Keratinocyte (primary cell): ENCODE measurements at regions not wholly inside any gene's neighbourhood (a gene's known extent, or its start where the extent isn't known, plus 50 kb on each side); places are given as distances from the start of the nearest gene placed in this dataset.

Experiments
- DNase-seq: peaks from one replicate; pipeline ENCODE4 v3.0.0-alpha.2; 2011; ENCODE audit warnings: low read depth, missing footprints, low spot score
- FAIRE-seq: peaks from 2 replicates; lab custom pipeline; 2011; peaks lifted over from hg19 to GRCh38; lab: Jason Lieb, UNC
- H2AFZ ChIP-seq: 2 replicates; pipeline ENCODE4 v1.6.0; 2012; ENCODE audit warnings: low read length, control low read depth, inconsistent platforms; ENCODE audit not compliant: control insufficient read depth
- H3K27ac ChIP-seq: 2 replicates; pipeline ENCODE4 v1.5.1; 2011; ENCODE audit warnings: low read length; ENCODE audit not compliant: control insufficient read depth, insufficient read depth
- H3K27me3 ChIP-seq: 3 replicates; pipeline ENCODE4 v1.6.0; 2011; ENCODE audit warnings: low read length; ENCODE audit not compliant: control insufficient read depth, insufficient read depth; ENCODE audit errors: extremely low read depth
- H3K36me3 ChIP-seq, 2 experiments: 2 replicates in 1 of 2; 3 replicates in 1 of 2; pipeline ENCODE4 v1.5.1; 2011; ENCODE audit warnings: low read length in 2 of 2, mild to moderate bottlenecking in 1 of 2; ENCODE audit not compliant: control insufficient read depth in 2 of 2, insufficient read depth in 2 of 2; ENCODE audit errors: extremely low read depth in 1 of 2
- H3K4me1 ChIP-seq: 3 replicates; pipeline ENCODE4 v1.5.1; 2011; ENCODE audit warnings: low read length; ENCODE audit not compliant: control insufficient read depth, insufficient read depth; ENCODE audit errors: extremely low read depth
- H3K4me2 ChIP-seq: 3 replicates; pipeline ENCODE4 v1.6.0; 2011; ENCODE audit warnings: low read depth, low read length; ENCODE audit not compliant: control insufficient read depth, insufficient read depth; ENCODE audit errors: extremely low read depth
- H3K4me3 ChIP-seq, 3 experiments: fragments of 200-600 bp in 1 of 3; sonication (generic) in 1 of 3; 2 replicates in 2 of 3; 3 replicates in 1 of 3; pipeline ENCODE4 v1.5.1; 2011 to 2016; ENCODE audit warnings: low read length in 3 of 3, mild to moderate bottlenecking in 3 of 3, control low read depth in 2 of 3, inconsistent platforms in 1 of 3, low read depth in 1 of 3, mixed read lengths in 1 of 3, mixed run types in 1 of 3, moderate library complexity in 1 of 3; ENCODE audit not compliant: control insufficient read depth in 2 of 3, insufficient read depth in 2 of 3; ENCODE audit errors: extremely low read depth in 1 of 3
- H3K79me2 ChIP-seq: 2 replicates; pipeline ENCODE4 v1.6.0; 2012; ENCODE audit warnings: low read length; ENCODE audit not compliant: control insufficient read depth, insufficient read depth
- H3K9ac ChIP-seq: 3 replicates; pipeline ENCODE4 v1.6.0; 2011; ENCODE audit warnings: low read length; ENCODE audit not compliant: control insufficient read depth, insufficient read depth; ENCODE audit errors: extremely low read depth
- H3K9me1 ChIP-seq: 3 replicates; pipeline ENCODE4 v1.6.0; 2011; ENCODE audit warnings: low read length; ENCODE audit not compliant: control insufficient read depth, insufficient read depth; ENCODE audit errors: extremely low read depth
- H3K9me3 ChIP-seq: 2 replicates; pipeline ENCODE4 v1.5.1; 2012; ENCODE audit warnings: low read depth, low read length; ENCODE audit not compliant: control insufficient read depth
- H4K20me1 ChIP-seq: 3 replicates; pipeline ENCODE4 v1.6.0; 2011; ENCODE audit warnings: low read length; ENCODE audit not compliant: control insufficient read depth, insufficient read depth; ENCODE audit errors: extremely low read depth
- CTCF ChIP-seq, 3 experiments: IDR thresholded peaks in 1 of 3; conservative IDR thresholded peaks in 1 of 3; optimal IDR thresholded peaks in 1 of 3; 2 replicates in 2 of 3; 3 replicates in 1 of 3; pipeline versions ENCODE3 to v1.5.1; 2011; ENCODE audit warnings: low read length in 3 of 3, mild to moderate bottlenecking in 3 of 3, moderate library complexity in 2 of 3, control low read depth in 1 of 3, inconsistent platforms in 1 of 3; ENCODE audit not compliant: insufficient read depth in 2 of 3; ENCODE audit errors: extremely low read depth in 1 of 3
- EZH2 ChIP-seq: IDR thresholded peaks from one replicate; pipeline ENCODE4 v1.6.1; 2012; ENCODE audit warnings: inconsistent platforms, mild to moderate bottlenecking, low read length, moderate library complexity
- dilution Hi-C: fragments of 300-500 bp; cut with MboI; formaldehyde crosslinking; loops from one replicate; pipeline ENCODE4 v1.7.0; 2020; ENCODE audit warnings: low sequenced_read_pairs; ENCODE audit not compliant: extremely low pct_ligation_motif_present

- no peaks in the 10 kb centered on the region for H3K9me1 ChIP-seq
- no peaks in the 10 kb centered on the region for H3K27me3 ChIP-seq
- no peaks in the 10 kb centered on the region for H4K20me1 ChIP-seq
- no peak for DNase-seq
- TF ChIP-seq CTCF (optimal IDR thresholded peaks at IDR 0.05 in 1 of 3, IDR thresholded peaks at IDR 0.05 in 1 of 3, conservative IDR thresholded peaks at IDR 0.05 in 1 of 3; ENCODE audit: extremely low read depth in 1 of 3, insufficient read depth in 2 of 3, low read length in 3 of 3): no peak
- TF ChIP-seq EZH2: no peak
- no peak for FAIRE-seq
- no peaks in the 10 kb centered on the region for H3K36me3 ChIP-seq
- H3K4me1 ChIP-seq: no peaks in the 10 kb centered on the region
- no peak overlapping the region for H3K9ac ChIP-seq
- H3K4me3 ChIP-seq: no peak overlapping the region
- no peaks in the 10 kb centered on the region for H3K79me2 ChIP-seq
- H3K4me2 ChIP-seq: no peak overlapping the region
- H3K9me3 ChIP-seq: no peaks in the 10 kb centered on the region
- no peak overlapping the region for H3K27ac ChIP-seq
- dilution Hi-C loops: no loop called here
- H2AFZ ChIP-seq: no peak overlapping the region
Measured at GRCh38 chr6:15924893-15925292, 204.0 kb upstream of the MYLIP start.

GRCh38 chr6:15922510-15923250, 206.2 kb upstream of the MYLIP start:
- no peak overlapping the region for H3K9ac ChIP-seq
- no peaks in the 10 kb centered on the region for H3K9me1 ChIP-seq
- TF ChIP-seq CTCF (optimal IDR thresholded peaks at IDR 0.05 in 1 of 3, IDR thresholded peaks at IDR 0.05 in 1 of 3, conservative IDR thresholded peaks at IDR 0.05 in 1 of 3; ENCODE audit: extremely low read depth in 1 of 3, insufficient read depth in 2 of 3, low read length in 3 of 3) (no peak), EZH2 (no peak)
- no peak overlapping the region for H3K4me2 ChIP-seq
- no peaks in the 10 kb centered on the region for H4K20me1 ChIP-seq
- no peaks in the 10 kb centered on the region for H3K79me2 ChIP-seq
- no peaks in the 10 kb centered on the region for H3K27me3 ChIP-seq
- no peaks in the 10 kb centered on the region for H3K36me3 ChIP-seq
- no peaks in the 10 kb centered on the region for H3K4me1 ChIP-seq
- FAIRE-seq (no peak), DNase-seq (no peak)
- H3K27ac ChIP-seq: no peak overlapping the region
- no peak overlapping the region for H2AFZ ChIP-seq
- H3K9me3 ChIP-seq: no peaks in the 10 kb centered on the region
- no peak overlapping the region for H3K4me3 ChIP-seq
- dilution Hi-C loops: no loop called here
